HCT116 (cell line): ENCODE measurements at regions not wholly inside any gene's neighbourhood (a gene's known extent, or its start where the extent isn't known, plus 50 kb on each side); places are given as distances from the start of the nearest gene placed in this dataset.

Source experiments
- ATAC-seq: fragments of 200-7000 bp; cut with Tn5 transposase; 2 replicates; pipeline ENCODE4 v1.9.1; 2020; ENCODE audit warnings: mild to moderate bottlenecking, moderate library complexity
- BruUV-seq: library from RNA; stranded (reverse); fragments of 400-500 nt; replicated peaks from 2 replicates; lab custom pipeline; 2021; lab: Mats Ljungman, UMichigan
- CTCF ChIA-PET: fragments of 300-600 bp; sonication (Branson Sonifier 250); formaldehyde crosslinking; loops from one replicate; lab custom pipeline; 2021; ENCODE audit warnings: antibody characterized with exemption; lab: Charles Lee
- POLR2A ChIA-PET: fragments of 300-600, 350-600 bp; sonication (Branson Sonifier 250); formaldehyde crosslinking; loops from one replicate; lab custom pipeline; 2021; ENCODE audit warnings: antibody characterized with exemption; lab: Charles Lee
- RAD21 ChIA-PET, 2 experiments: fragments of 300-600 bp; sonication (Branson Sonifier 250); formaldehyde crosslinking; loops; one replicate each; lab custom pipeline; 2023; ENCODE audit warnings: low total read pairs in 2 of 2; ENCODE audit not compliant: uncharacterized antibody in 2 of 2, unreplicated experiment in 2 of 2, low non-redundant PET in 1 of 2; lab: Charles Lee
- DNase-seq: peaks from one replicate; pipeline ENCODE4 v3.0.0-alpha.2; 2010; ENCODE audit warnings: low read depth, low spot score
- H2AFZ ChIP-seq: fragments of 200-600 bp; shearing (Covaris generic), sonication (generic); 2 replicates; pipeline ENCODE4 v1.6.1; 2017; ENCODE audit warnings: low read depth, mixed run types, mixed read lengths, antibody characterized with exemption, low read length; ENCODE audit not compliant: poor library complexity, severe bottlenecking
- H3K27ac ChIP-seq: 2 replicates; pipeline ENCODE4 v1.5.1; 2012; ENCODE audit warnings: low read depth, low read length
- H3K27me3 ChIP-seq: fragments of 200-600 bp; sonication (generic); 2 replicates; pipeline ENCODE4 v1.6.1; 2016; ENCODE audit warnings: mixed run types, low read length, mixed read lengths; ENCODE audit not compliant: insufficient read depth
- H3K36me3 ChIP-seq, 2 experiments: fragments of 200-500 bp in 1 of 2; fragments of 200-600 bp in 1 of 2; sonication (Bioruptor generic) in 1 of 2; sonication (generic) in 1 of 2; 2 replicates each; pipeline versions ENCODE4 v1.5.1 to v1.6.1; 2014 to 2016; ENCODE audit warnings: low read length in 2 of 2, inconsistent platforms in 1 of 2, mixed read lengths in 1 of 2, mixed run types in 1 of 2; ENCODE audit not compliant: insufficient read depth in 2 of 2, control insufficient read depth in 1 of 2
- H3K4me1 ChIP-seq, 2 experiments: fragments of 200-600 bp in 1 of 2; sonication (generic) in 1 of 2; 2 replicates each; pipeline versions ENCODE4 v1.5.1 to v1.6.1; 2012 to 2017; ENCODE audit warnings: low read length in 2 of 2, inconsistent platforms in 1 of 2, mild to moderate bottlenecking in 1 of 2, mixed read lengths in 1 of 2, mixed run types in 1 of 2, moderate library complexity in 1 of 2; ENCODE audit not compliant: insufficient read depth in 2 of 2, control insufficient read depth in 1 of 2
- H3K4me2 ChIP-seq: fragments of 200-600 bp; sonication (generic); 2 replicates; pipeline ENCODE4 v1.6.1; 2017; ENCODE audit warnings: mixed run types, low read length, mixed read lengths
- H3K4me3 ChIP-seq, 2 experiments: fragments of 200-600 bp in 1 of 2; sonication (generic) in 1 of 2; replicated peaks in 1 of 2; 2 replicates each; pipeline ENCODE4 v1.5.1; 2011 to 2016; ENCODE audit warnings: low read length in 2 of 2, control low read depth in 1 of 2, low read depth in 1 of 2, mild to moderate bottlenecking in 1 of 2, mixed read lengths in 1 of 2, mixed run types in 1 of 2
- H3K79me2 ChIP-seq: fragments of 200-600 bp; sonication (generic); 2 replicates; pipeline ENCODE4 v1.6.1; 2017; ENCODE audit warnings: mild to moderate bottlenecking, mixed run types, low read length, moderate library complexity, mixed read lengths; ENCODE audit not compliant: insufficient read depth
- H3K9ac ChIP-seq: fragments of 200-600 bp; sonication (generic); 2 replicates; pipeline ENCODE4 v1.6.1; 2016; ENCODE audit warnings: low read length, mixed read lengths
- H3K9me2 ChIP-seq: fragments of 200-600 bp; sonication (generic), shearing (Covaris generic); 2 replicates; pipeline ENCODE4 v1.6.1; 2017; ENCODE audit warnings: mixed run types, mild to moderate bottlenecking, moderate library complexity; ENCODE audit not compliant: insufficient read depth
- H3K9me3 ChIP-seq, 2 experiments: fragments of 200-500 bp in 1 of 2; fragments of 200-600 bp in 1 of 2; sonication (Bioruptor generic) in 1 of 2; sonication (generic) in 1 of 2; 2 replicates each; pipeline ENCODE4 v1.6.1; 2014 to 2017; ENCODE audit warnings: low read length in 2 of 2, mixed read lengths in 2 of 2, inconsistent platforms in 1 of 2, low read depth in 1 of 2, mild to moderate bottlenecking in 1 of 2, mixed run types in 1 of 2, moderate library complexity in 1 of 2; ENCODE audit not compliant: control insufficient read depth in 1 of 2, insufficient read depth in 1 of 2
- H4K20me1 ChIP-seq: fragments of 200-600 bp; sonication (generic), shearing (Covaris generic); 2 replicates; pipeline ENCODE4 v1.6.1; 2017; ENCODE audit warnings: mixed run types, mild to moderate bottlenecking, moderate library complexity; ENCODE audit not compliant: insufficient read depth
- CBX3 ChIP-seq: IDR thresholded peaks from 2 replicates; pipeline ENCODE4 v1.6.1; 2012; ENCODE audit warnings: low read depth
- CEBPB ChIP-seq: IDR thresholded peaks from 2 replicates; pipeline ENCODE4 v1.6.1; 2012; ENCODE audit warnings: low read depth
- JUND ChIP-seq: IDR thresholded peaks from 2 replicates; pipeline ENCODE4 v1.6.1; 2012
- ZFX ChIP-seq: fragments of 450-650 bp; IDR thresholded peaks from 2 replicates; pipeline ENCODE4 v1.6.1; 2017
- ZNF274 ChIP-seq: fragments of 200-500 bp; sonication (Bioruptor generic); IDR thresholded peaks from 2 replicates; pipeline ENCODE4 v1.6.1; 2014; ENCODE audit warnings: mild to moderate bottlenecking, low read depth, low read length, inconsistent platforms
- intact Hi-C: fragments of 100-400 bp; cut with micrococcal nuclease; formaldehyde crosslinking; loops from 2 replicates; pipeline ENCODE4 v1.10.0; 2022
- TF ChIP-seq, protein P1 (sequence below): IDR thresholded peaks from 2 replicates; pipeline ENCODE4 v1.6.1; 2011; ENCODE audit warnings: mild to moderate bottlenecking, low read length, moderate library complexity; ENCODE audit not compliant: insufficient replicate concordance; ENCODE audit errors: extremely low read depth
- TF ChIP-seq, protein P2 (sequence below): IDR thresholded peaks from 2 replicates; pipeline ENCODE4 v1.6.1; 2012
- TF ChIP-seq, protein P3 (sequence below): IDR thresholded peaks from 2 replicates; pipeline ENCODE4 v1.6.1; 2012; ENCODE audit warnings: low read depth

DNA sequence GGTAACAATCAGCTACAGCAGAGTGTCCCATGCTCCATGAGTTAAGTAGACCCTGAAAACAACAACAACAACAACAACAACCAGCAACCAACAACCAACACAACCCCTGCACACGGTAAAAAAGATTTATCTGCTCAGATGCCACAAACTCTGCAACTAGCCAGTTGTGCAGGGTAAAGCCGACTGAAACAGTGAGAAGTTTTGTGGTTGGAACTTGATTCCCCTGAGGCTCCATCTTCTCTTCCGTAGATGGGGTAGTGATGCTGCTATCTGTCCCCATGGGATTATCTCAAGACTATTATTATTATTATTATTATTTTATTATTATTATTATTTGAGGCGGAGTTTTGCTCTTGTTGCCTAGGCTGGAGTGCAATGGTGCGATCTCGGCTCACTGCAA, 50.6 kb upstream of the RAPGEF2 start:
- H4K20me1 ChIP-seq: no peaks in the 10 kb centered on the region
- DNase-seq (no peak), ATAC-seq (no peak)
- no peaks in the 10 kb centered on the region for H3K9me2 ChIP-seq
- intact Hi-C loops: no loop called here
- no peak overlapping the region for H3K27ac ChIP-seq
- no peak overlapping the region for H3K9ac ChIP-seq
- H3K4me1 ChIP-seq: no peaks in the 10 kb centered on the region
- BruUV-seq: no TSS peak
- ChIA-PET RAD21 (no interaction called here), CTCF (no interaction called here), POLR2A (no interaction called here)
- H2AFZ ChIP-seq: no peak overlapping the region
- no peaks in the 10 kb centered on the region for H3K36me3 ChIP-seq
- H3K9me3 ChIP-seq: no peaks in the 10 kb centered on the region
- H3K4me2 ChIP-seq: no peak overlapping the region
- H3K79me2 ChIP-seq: no peaks in the 10 kb centered on the region
- H3K27me3 ChIP-seq: 0 out of 2 replicates have a peak, but pooled peaks cover 3% of the 10 kb centered on the region
- TF ChIP-seq, protein P1, sequence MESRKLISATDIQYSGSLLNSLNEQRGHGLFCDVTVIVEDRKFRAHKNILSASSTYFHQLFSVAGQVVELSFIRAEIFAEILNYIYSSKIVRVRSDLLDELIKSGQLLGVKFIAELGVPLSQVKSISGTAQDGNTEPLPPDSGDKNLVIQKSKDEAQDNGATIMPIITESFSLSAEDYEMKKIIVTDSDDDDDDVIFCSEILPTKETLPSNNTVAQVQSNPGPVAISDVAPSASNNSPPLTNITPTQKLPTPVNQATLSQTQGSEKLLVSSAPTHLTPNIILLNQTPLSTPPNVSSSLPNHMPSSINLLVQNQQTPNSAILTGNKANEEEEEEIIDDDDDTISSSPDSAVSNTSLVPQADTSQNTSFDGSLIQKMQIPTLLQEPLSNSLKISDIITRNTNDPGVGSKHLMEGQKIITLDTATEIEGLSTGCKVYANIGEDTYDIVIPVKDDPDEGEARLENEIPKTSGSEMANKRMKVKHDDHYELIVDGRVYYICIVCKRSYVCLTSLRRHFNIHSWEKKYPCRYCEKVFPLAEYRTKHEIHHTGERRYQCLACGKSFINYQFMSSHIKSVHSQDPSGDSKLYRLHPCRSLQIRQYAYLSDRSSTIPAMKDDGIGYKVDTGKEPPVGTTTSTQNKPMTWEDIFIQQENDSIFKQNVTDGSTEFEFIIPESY: no peak
- no peak for TF ChIP-seq ZNF274
- TF ChIP-seq ZFX: no peak
- TF ChIP-seq CBX3: no peak
- no peak for TF ChIP-seq JUND
- TF ChIP-seq CEBPB: no peak
- TF ChIP-seq, protein P2, sequence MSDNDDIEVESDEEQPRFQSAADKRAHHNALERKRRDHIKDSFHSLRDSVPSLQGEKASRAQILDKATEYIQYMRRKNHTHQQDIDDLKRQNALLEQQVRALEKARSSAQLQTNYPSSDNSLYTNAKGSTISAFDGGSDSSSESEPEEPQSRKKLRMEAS: no peak
- TF ChIP-seq, protein P3, sequence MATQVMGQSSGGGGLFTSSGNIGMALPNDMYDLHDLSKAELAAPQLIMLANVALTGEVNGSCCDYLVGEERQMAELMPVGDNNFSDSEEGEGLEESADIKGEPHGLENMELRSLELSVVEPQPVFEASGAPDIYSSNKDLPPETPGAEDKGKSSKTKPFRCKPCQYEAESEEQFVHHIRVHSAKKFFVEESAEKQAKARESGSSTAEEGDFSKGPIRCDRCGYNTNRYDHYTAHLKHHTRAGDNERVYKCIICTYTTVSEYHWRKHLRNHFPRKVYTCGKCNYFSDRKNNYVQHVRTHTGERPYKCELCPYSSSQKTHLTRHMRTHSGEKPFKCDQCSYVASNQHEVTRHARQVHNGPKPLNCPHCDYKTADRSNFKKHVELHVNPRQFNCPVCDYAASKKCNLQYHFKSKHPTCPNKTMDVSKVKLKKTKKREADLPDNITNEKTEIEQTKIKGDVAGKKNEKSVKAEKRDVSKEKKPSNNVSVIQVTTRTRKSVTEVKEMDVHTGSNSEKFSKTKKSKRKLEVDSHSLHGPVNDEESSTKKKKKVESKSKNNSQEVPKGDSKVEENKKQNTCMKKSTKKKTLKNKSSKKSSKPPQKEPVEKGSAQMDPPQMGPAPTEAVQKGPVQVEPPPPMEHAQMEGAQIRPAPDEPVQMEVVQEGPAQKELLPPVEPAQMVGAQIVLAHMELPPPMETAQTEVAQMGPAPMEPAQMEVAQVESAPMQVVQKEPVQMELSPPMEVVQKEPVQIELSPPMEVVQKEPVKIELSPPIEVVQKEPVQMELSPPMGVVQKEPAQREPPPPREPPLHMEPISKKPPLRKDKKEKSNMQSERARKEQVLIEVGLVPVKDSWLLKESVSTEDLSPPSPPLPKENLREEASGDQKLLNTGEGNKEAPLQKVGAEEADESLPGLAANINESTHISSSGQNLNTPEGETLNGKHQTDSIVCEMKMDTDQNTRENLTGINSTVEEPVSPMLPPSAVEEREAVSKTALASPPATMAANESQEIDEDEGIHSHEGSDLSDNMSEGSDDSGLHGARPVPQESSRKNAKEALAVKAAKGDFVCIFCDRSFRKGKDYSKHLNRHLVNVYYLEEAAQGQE: no peak
- no peak overlapping the region for H3K4me3 ChIP-seq
